Osteocyte (in vitro differentiated cells): ENCODE measurements at regions not wholly inside any gene's neighbourhood (a gene's known extent, or its start where the extent isn't known, plus 50 kb on each side); places are given as distances from the start of the nearest gene placed in this dataset.
A peak's percentile ranks its signal among the peaks of the same experiment; 100 is the strongest.
"Not testable (repeated sequence)": the region's sequence is repeated elsewhere in the genome, so short reads cannot be mapped to it uniquely, and the experiment has no call there.

Experiments used
- DNase-seq: peaks from one replicate; pipeline ENCODE4 v3.0.0; 2021; ENCODE audit warnings: mixed read lengths; ENCODE audit not compliant: unreplicated experiment; ENCODE audit errors: extremely low spot score
- H3K27ac Mint-ChIP-seq: one replicate; pipeline ENCODE4 v1.8.0; 2021; ENCODE audit warnings: mild to moderate bottlenecking, mixed read lengths; ENCODE audit not compliant: unreplicated experiment
- H3K27me3 Mint-ChIP-seq: one replicate; pipeline ENCODE4 v1.8.0; 2021; ENCODE audit warnings: mixed read lengths; ENCODE audit not compliant: unreplicated experiment
- H3K36me3 Mint-ChIP-seq: one replicate; pipeline ENCODE4 v1.8.0; 2021; ENCODE audit warnings: mixed read lengths; ENCODE audit not compliant: unreplicated experiment
- H3K4me1 Mint-ChIP-seq: one replicate; pipeline ENCODE4 v1.8.0; 2021; ENCODE audit warnings: mixed read lengths; ENCODE audit not compliant: unreplicated experiment
- H3K4me3 Mint-ChIP-seq: one replicate; pipeline ENCODE4 v1.8.0; 2021; ENCODE audit warnings: mild to moderate bottlenecking, moderate library complexity, mixed read lengths; ENCODE audit not compliant: unreplicated experiment
- H3K9me3 Mint-ChIP-seq: one replicate; pipeline ENCODE4 v1.8.0; 2021; ENCODE audit warnings: mixed read lengths; ENCODE audit not compliant: unreplicated experiment
- CTCF ChIP-seq: fragments of 200-600 bp; sonication (generic); IDR thresholded peaks from 2 replicates; pipeline ENCODE4 v1.5.0; 2021; ENCODE audit warnings: antibody characterized with exemption, mild to moderate bottlenecking, moderate library complexity

GRCh38 chr15:89028036-89028435, 60.2 kb upstream of the ABHD2 start:
- DNase-seq, result peak; percentile 15
- Mint-ChIP-seq H3K36me3 (peaks cover 6% of the 10 kb centered on the region), H3K27me3 (peaks cover 6% of the 10 kb centered on the region), H3K9me3 (peaks cover 10% of the 10 kb centered on the region), H3K4me1 (no peaks in the 10 kb centered on the region), H3K27ac (no peak overlapping the region), H3K4me3 (no peak overlapping the region)
- no peak for TF ChIP-seq CTCF

GRCh38 chr15:89030311-89030710, 57.9 kb upstream of the ABHD2 start:
- peaks cover 6% of the 10 kb centered on the region for H3K9me3 Mint-ChIP-seq

GRCh38 chr15:89031637-89032285, 56.5 kb upstream of the ABHD2 start:
- not testable (repeated sequence) for H3K9me3 Mint-ChIP-seq, H3K27ac Mint-ChIP-seq, H3K4me3 Mint-ChIP-seq, H3K36me3 Mint-ChIP-seq, H3K4me1 Mint-ChIP-seq
- DNase-seq, result peak; percentile 82
- peaks cover 25% of the 10 kb centered on the region for H3K27me3 Mint-ChIP-seq

More at GRCh38 chr15:89030311-89030710, 57.9 kb upstream of the ABHD2 start:
- Mint-ChIP-seq H3K4me3 (no peak overlapping the region), H3K4me1 (no peaks in the 10 kb centered on the region), H3K36me3 (peaks cover 2% of the 10 kb centered on the region), H3K27me3 (peaks cover 11% of the 10 kb centered on the region), H3K27ac (no peak overlapping the region)
- DNase-seq, result peak; percentile 11
- no peak for TF ChIP-seq CTCF

- DNase-seq, result no peak
- no peaks in the 10 kb centered on the region for H3K9me3 Mint-ChIP-seq
- peak; percentile 65 for TF ChIP-seq CTCF
- no peak overlapping the region for H3K27ac Mint-ChIP-seq
- H3K4me3 Mint-ChIP-seq, result no peak overlapping the region
- H3K4me1 Mint-ChIP-seq, result no peaks in the 10 kb centered on the region
- peaks cover 39% of the 10 kb centered on the region for H3K27me3 Mint-ChIP-seq
- peaks cover 4% of the 10 kb centered on the region for H3K36me3 Mint-ChIP-seq
These were observed 54.0 kb upstream of the ABHD2 start for GRCh38 chr15:89034305-89034704.

DNA sequence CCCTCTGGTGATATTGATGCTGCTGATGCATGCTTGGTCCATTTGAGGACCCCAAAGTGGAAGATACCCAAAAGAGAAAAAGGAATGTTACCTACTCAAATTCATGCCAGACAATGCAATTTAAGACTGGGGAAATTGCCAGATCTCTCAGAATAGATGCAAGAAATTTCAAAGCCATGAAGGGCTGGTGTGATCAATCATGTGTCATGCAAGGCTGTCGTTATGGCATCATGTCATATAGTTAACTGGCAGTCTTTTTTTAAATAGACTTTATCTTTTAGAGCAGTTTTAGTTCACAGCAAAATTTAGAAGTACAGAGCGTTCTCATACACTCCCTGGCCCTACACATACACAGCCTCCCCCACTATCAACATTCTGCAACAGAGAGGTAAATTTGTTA, 53.1 kb upstream of the ABHD2 start:
- no peak for DNase-seq
- peaks cover 40% of the 10 kb centered on the region for H3K27me3 Mint-ChIP-seq
- peaks cover 2% of the 10 kb centered on the region for H3K36me3 Mint-ChIP-seq
- no peaks in the 10 kb centered on the region for H3K4me1 Mint-ChIP-seq
- no peaks in the 10 kb centered on the region for H3K9me3 Mint-ChIP-seq
- no peak overlapping the region for H3K27ac Mint-ChIP-seq
- H3K4me3 Mint-ChIP-seq, result no peak overlapping the region
- no peak for TF ChIP-seq CTCF

- no peak for DNase-seq
- TF ChIP-seq CTCF, result no peak
- Mint-ChIP-seq H3K27ac (no peak overlapping the region), H3K27me3 (peaks cover 40% of the 10 kb centered on the region), H3K4me3 (no peak overlapping the region), H3K36me3 (peaks cover 2% of the 10 kb centered on the region), H3K9me3 (no peaks in the 10 kb centered on the region), H3K4me1 (peaks cover 2% of the 10 kb centered on the region)
These were observed 52.6 kb upstream of the ABHD2 start for GRCh38 chr15:89035658-89036057.
